ENCODE measurements at regions not wholly inside any gene's neighbourhood (a gene's known extent, or its start where the extent isn't known, plus 50 kb on each side); places are given as distances from the start of the nearest gene placed in this dataset.
A peak's percentile ranks its signal among the peaks of the same experiment; 100 is the strongest.

GRCh38 chr10:37434091-37434490, 308.7 kb downstream of the ANKRD30A start:
- H3K36me3 ChIP-seq (ENCODE audit: insufficient read depth in 1 of 2, low read depth in 1 of 2): no peaks in the 10 kb centered on the region
- 23 to 46% (median 30%) methylated on average over 2 of the region's 2 CpGs for WGBS, 3 donors
- H3K27ac ChIP-seq: no peak overlapping the region
- DNase-seq (no peak), ATAC-seq (no peak)
- H3K9me3 ChIP-seq: no peaks in the 10 kb centered on the region
- no peaks in the 10 kb centered on the region for H3K4me1 ChIP-seq
- peak; percentile 25 for TF ChIP-seq CTCF (IDR thresholded peaks at IDR 0.05)
- no peaks in the 10 kb centered on the region for H3K27me3 ChIP-seq (ENCODE audit: insufficient read depth in 3 of 3, low read length in 2 of 3)
- intact Hi-C loops (cut with DNase I): loop anchor here in 1 of 2 donors (10.0 kb wide), 1 partner anchor 321 kb away; no protein-coding TSS in a partner anchor
- no peak overlapping the region for H3K4me3 ChIP-seq
